Endothelial cell (in vitro differentiated cells): ENCODE measurements at regions not wholly inside any gene's neighbourhood (a gene's known extent, or its start where the extent isn't known, plus 50 kb on each side); places are given as distances from the start of the nearest gene placed in this dataset.

Experiments
- DNase-seq: peaks from one replicate; pipeline ENCODE4 v3.0.0; 2021; ENCODE audit warnings: low spot score
- H3K27ac Mint-ChIP-seq: one replicate; pipeline ENCODE4 v1.8.0; 2021; ENCODE audit warnings: mixed read lengths, inconsistent platforms; ENCODE audit not compliant: unreplicated experiment
- H3K27me3 Mint-ChIP-seq: one replicate; pipeline ENCODE4 v1.8.0; 2021; ENCODE audit warnings: mild to moderate bottlenecking, moderate library complexity, mixed read lengths, inconsistent platforms; ENCODE audit not compliant: unreplicated experiment
- H3K36me3 Mint-ChIP-seq: one replicate; pipeline ENCODE4 v1.8.0; 2021; ENCODE audit warnings: mild to moderate bottlenecking, low read depth, mixed read lengths, inconsistent platforms; ENCODE audit not compliant: unreplicated experiment
- H3K4me1 Mint-ChIP-seq: one replicate; pipeline ENCODE4 v1.8.0; 2021; ENCODE audit warnings: mild to moderate bottlenecking, mixed read lengths, inconsistent platforms; ENCODE audit not compliant: unreplicated experiment
- H3K4me3 Mint-ChIP-seq: one replicate; pipeline ENCODE4 v1.8.0; 2021; ENCODE audit warnings: mild to moderate bottlenecking, mixed read lengths, inconsistent platforms; ENCODE audit not compliant: unreplicated experiment
- H3K9me3 Mint-ChIP-seq: one replicate; pipeline ENCODE4 v1.8.0; 2021; ENCODE audit warnings: mixed read lengths, inconsistent platforms; ENCODE audit not compliant: unreplicated experiment
- TF ChIP-seq, protein P1 (sequence below): fragments of 200-600 bp; sonication (generic); IDR thresholded peaks from one replicate; pipeline ENCODE4 v1.5.0; 2021; ENCODE audit warnings: antibody characterized with exemption; ENCODE audit not compliant: unreplicated experiment

DNA sequence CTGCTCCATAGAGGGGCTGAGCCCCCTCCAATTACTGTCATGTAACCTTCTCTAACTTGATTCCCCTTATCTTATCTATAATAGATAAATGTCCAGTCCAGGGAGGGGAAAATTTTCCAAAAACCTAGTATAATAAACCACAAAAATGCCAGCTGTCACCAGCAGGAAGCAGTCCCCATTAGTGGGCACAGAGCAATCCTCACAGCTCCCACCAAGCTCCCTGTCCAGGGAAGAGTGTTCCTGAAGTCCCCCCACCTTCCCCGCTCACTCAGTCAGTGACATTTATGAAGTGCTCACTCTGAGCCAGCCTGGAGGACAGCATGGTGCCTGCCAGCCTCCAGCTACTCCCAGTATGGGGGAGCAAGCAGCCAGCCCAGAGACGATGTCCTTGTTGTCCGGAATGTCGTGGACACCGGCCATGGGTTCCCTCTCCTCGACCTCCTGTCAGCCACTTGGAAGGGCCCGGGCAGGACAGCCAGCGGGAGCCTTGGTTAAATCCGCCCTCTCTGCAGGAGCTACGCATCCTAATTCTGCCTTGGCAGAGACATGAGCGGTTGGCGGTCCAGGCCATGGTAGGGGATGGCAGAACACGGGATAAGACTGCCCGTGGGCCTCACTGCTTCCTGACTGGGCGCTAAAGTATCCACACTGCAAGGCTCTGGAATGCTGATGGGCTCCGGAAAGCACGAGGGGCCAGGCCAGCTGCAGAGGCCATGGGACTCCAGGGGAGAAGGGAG is 102.0 kb upstream of the CDH5 start:
- Mint-ChIP-seq H3K27ac (no peak overlapping the region), H3K36me3 (no peaks in the 10 kb centered on the region), H3K9me3 (no peaks in the 10 kb centered on the region), H3K4me3 (no peak overlapping the region), H3K27me3 (peaks cover 9% of the 10 kb centered on the region), H3K4me1 (peaks cover 10% of the 10 kb centered on the region)
- DNase-seq, result no peak
- TF ChIP-seq, protein P1, sequence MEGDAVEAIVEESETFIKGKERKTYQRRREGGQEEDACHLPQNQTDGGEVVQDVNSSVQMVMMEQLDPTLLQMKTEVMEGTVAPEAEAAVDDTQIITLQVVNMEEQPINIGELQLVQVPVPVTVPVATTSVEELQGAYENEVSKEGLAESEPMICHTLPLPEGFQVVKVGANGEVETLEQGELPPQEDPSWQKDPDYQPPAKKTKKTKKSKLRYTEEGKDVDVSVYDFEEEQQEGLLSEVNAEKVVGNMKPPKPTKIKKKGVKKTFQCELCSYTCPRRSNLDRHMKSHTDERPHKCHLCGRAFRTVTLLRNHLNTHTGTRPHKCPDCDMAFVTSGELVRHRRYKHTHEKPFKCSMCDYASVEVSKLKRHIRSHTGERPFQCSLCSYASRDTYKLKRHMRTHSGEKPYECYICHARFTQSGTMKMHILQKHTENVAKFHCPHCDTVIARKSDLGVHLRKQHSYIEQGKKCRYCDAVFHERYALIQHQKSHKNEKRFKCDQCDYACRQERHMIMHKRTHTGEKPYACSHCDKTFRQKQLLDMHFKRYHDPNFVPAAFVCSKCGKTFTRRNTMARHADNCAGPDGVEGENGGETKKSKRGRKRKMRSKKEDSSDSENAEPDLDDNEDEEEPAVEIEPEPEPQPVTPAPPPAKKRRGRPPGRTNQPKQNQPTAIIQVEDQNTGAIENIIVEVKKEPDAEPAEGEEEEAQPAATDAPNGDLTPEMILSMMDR, result no peak

DNA sequence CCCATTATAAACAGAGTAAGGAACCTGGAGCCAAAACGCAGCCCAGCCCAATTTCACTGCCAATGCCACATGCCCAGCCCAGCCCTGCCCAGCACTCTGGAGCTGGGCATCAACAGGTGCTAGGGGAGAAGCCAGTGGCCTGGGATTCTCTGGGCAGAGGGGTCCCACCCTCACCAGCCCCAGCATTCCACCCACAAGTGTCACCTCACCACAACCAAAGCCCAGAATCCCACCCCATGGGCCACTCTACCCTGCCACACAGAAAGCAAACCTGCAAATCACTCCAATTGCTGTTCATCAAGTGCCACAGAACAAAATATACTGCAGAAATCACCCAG is 102.5 kb upstream of the CDH5 start:
- TF ChIP-seq, protein P1, result no peak
- Mint-ChIP-seq H3K27ac (no peak overlapping the region), H3K36me3 (no peaks in the 10 kb centered on the region), H3K4me3 (no peak overlapping the region), H3K9me3 (no peaks in the 10 kb centered on the region), H3K4me1 (peaks cover 7% of the 10 kb centered on the region), H3K27me3 (peaks cover 9% of the 10 kb centered on the region)
- DNase-seq, result no peak

DNA sequence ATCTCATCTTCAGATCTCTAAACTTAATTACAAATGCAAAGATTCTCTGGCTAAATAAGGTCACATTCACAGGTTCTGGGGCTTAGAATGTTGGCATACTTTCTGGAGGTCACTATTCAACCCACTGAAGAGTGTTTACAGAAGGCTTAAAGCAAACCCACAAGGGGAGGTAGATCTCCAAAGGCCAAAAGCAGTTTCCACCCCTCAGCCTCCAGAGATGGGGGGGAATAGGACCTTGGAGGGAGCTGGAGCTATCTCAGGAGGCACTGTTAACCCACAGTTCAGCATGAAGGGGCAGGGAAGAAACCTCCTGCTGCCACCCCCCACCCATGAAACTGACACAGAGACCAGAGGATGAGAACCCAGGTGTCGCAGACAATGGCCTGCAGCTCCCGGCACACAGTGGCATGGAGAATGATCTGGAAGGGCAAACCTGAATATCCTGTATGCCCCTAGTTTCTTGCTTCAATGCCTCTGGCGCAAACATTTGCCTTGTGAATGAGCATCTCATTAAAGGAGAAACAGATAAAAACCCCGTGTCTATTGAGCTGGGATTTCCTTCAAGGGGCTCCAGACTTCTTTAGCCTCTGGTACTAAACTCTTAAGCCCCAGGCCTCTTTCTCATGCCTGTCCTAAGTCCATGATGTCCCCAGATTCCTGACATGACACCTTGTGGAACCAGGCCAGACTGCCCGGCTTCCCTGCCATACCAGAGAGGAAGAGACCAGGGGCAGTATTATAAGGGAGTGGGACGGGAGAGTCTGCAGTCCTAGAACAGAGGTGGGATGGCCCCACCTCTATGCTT is 103.1 kb upstream of the CDH5 start:
- H3K9me3 Mint-ChIP-seq, result no peaks in the 10 kb centered on the region
- H3K27ac Mint-ChIP-seq, result no peak overlapping the region
- peaks cover 7% of the 10 kb centered on the region for H3K4me1 Mint-ChIP-seq
- no peak for DNase-seq
- TF ChIP-seq, protein P1, result no peak
- peaks cover 8% of the 10 kb centered on the region for H3K27me3 Mint-ChIP-seq
- H3K4me3 Mint-ChIP-seq, result no peak overlapping the region
- no peaks in the 10 kb centered on the region for H3K36me3 Mint-ChIP-seq

DNA sequence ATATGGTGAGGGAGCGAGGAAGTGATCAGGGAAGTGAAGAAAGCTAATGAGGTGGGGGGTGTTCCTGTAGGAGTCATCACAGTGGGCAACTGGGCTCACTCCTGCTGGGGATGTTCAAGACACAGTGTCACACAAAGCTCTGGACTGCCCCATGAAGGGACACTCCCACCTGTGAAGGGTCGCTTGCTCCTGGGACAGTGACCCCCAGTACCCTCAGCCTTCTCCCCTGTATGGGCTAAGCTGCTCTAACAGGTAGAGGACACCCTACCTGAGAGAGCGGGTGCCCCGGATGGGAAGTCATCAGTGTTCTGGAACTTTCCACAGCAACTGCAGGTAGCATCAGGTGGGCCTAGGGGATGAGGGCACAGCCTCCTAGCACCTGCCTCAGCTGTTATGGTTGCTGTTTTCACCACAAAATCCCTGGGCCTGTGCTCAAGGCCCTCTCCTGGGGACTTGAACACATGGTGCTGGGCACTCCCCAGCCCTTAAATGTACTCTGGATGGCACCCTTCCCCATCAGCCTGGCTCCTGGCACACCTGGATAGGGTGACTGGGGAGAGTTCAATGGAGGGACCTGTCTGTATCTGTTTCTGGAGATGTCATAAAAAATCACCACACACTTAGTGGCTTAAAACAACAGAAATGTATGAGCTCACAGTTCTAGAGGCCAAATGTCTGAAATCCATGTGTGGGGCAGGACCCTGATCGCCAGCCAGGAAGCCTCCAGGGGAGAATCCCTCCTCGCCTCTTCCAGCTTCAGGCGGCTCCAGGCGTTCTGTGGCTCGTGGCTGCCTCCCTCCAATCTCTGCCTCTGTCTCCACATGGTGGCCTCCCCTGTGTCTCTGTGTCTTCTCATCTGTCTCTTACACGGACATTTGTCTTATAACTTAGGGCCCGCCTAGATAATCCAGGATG is 104.0 kb upstream of the CDH5 start:
- TF ChIP-seq, protein P1, result no peak
- Mint-ChIP-seq H3K4me3 (no peak overlapping the region), H3K36me3 (no peaks in the 10 kb centered on the region), H3K27ac (no peak overlapping the region), H3K4me1 (peaks cover 7% of the 10 kb centered on the region), H3K27me3 (peaks cover 6% of the 10 kb centered on the region), H3K9me3 (no peaks in the 10 kb centered on the region)
- no peak for DNase-seq
